IPS-NIHi11 (cell line): ENCODE measurements at regions not wholly inside any gene's neighbourhood (a gene's known extent, or its start where the extent isn't known, plus 50 kb on each side); places are given as distances from the start of the nearest gene placed in this dataset.
A peak's percentile ranks its signal among the peaks of the same experiment; 100 is the strongest.
"Not testable (repeated sequence)": the region's sequence is repeated elsewhere in the genome, so short reads cannot be mapped to it uniquely, and the experiment has no call there.

Source experiments
- DNase-seq: peaks from one replicate; pipeline ENCODE4 v3.0.0; 2012; ENCODE audit warnings: mixed read lengths, low spot score

DNA sequence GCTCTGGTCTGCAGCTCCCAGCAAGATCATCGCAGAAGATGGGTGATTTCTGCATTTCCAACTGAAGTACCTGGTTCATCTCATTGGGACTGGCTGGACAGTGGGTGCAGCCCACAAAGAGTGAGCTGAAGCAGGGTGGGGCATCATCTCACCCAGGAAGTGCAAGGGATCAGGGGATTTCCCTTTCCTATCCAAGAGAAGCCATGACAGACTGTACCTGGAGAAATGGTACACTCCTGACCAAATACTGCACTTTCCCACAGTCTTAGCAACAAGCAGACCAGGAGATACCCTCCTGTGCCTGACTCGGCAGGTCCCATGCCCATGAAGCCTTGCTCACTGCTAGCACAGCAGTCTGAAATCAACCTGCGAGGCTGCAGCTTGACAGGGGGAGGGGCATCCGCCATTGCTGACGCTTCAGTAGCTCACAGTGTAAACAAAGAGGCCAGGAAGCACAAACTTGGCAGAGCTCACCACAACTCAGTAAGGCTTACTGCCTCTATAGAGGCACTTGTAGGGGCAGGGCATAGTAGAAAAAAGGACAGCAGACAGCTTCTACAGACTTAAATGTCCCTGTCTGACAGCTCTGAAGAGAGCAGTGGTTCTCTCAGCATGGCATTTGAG is 60.5 kb downstream of the AREG start:
- DNase-seq, result not testable (repeated sequence)

DNA sequence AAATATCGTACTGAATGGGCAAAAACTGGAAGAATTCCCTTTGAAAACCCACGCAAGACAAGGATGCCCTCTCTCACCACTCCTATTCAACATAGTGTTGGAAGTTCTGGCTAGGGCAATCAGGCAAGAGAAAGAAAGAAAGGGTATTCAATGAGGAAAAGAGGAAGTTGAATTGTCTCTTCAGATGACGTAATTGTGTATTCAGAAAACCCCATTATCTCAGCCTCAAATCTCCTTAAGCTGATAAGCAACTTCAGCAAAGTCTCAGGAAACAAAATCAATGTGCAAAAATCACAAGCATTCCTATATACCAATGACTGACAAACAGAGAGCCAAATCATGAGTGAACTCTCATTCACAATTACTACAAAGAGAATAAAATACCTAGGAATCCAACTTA is 64.4 kb downstream of the AREG start:
- not testable (repeated sequence) for DNase-seq

DNA sequence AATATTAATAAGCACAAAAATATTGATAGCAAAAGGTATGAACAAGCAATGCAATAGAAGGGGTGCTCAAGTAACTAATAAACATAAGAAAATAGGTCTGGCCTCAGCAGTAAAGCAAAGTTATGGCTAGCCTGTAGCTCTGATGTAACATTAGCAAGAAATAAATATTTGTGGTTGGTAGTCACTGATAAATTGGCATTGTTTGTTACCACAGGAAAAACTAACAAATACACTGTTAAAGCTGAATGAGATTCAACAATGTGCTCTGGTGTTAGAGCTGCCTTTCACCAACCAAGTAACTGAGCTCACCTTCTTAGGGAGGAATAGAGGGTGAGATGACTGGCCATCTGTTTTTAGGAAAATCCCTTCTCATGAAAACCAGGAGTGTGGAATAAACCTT is 71.4 kb downstream of the AREG start:
- DNase-seq, result no peak

DNA sequence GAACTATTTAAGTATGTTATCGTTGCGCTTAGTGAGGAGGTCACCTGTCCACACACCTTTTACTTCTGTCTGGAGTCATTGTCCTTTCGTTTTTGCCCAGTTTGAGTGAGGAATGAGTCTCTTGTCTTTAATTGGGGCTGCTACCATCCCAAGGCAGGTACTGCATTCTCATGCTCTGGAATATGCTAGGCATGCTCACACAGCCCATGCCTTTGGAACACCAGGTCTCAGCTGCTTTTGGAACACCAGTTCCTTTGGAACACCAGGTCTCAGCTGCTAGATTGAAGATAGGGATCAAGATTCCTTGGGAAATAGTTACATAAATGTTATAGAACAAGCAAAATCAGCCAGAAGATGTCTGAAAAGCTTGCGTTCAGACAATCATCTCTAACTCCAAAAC is 73.1 kb downstream of the AREG start:
- DNase-seq, result no peak

DNA sequence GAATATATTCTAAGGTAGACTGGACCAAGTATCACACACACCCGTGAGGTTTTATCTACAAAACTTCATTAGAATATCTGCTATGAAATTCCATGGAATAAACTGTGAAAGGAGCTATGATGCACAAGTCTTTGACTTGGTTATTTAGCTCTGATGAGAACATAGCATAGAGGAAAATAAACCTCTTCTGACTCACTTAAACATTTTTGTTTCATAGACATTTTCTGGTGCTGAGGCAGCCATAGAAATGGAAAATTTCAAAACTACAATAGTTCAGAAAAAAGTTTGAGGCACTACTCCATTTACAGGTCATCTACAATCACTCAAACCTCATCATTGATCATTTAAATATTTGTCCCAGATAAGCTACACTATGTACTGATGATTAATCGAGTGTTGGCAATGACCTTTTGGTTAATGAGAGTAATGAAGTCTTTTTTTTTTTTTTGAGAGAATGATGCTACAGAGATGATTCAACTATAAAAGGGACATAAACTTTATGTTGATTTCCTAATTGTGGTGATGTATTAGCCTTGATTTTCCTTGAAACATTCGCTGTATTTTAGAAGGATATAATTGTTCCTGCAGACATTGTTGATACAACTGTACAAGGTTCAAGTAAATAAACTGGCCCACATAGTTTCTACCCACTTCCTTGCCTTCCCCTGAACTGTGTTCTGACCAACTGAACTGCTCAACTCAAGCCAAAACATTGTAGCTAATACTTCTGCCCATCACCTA is 77.5 kb downstream of the AREG start:
- DNase-seq, result no peak

DNA sequence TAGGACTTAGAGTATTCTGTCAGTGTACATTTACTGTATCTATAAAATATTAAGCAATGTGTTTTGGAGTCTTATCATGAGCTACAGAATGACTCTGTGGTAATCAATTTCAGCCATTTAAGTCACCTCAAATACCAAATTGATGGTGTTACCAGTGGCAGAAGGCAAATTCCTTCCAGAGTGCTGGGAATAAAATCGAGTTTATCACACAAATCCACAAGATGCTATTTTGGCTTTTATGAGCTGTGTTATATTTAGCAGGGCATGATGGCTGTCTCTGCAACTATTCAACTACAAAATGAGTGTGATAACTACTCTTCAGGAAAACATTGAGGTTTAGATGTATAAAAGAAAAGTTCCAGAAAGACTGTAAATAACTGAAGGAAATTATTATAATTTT is 78.2 kb downstream of the AREG start:
- no peak for DNase-seq

DNA sequence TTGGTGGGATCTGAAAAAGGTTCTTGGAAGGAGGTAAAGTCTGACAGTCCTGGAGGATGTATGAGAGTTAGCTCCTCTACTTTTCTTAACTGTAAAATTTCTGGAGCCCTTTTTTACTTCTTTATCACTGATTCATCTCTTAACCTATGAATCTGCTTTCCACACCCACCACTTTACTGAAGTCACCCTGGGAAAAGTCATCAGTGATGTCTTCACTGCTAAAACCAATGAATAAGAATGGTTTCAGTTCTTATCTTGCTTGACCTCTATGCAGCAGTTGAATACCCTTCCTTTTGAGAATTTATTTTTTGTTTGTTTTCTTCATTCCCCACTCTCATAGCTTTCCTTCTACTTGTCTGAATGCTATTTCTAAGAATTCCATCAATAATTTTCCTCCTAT is 80.0 kb downstream of the AREG start:
- DNase-seq, result no peak

DNA sequence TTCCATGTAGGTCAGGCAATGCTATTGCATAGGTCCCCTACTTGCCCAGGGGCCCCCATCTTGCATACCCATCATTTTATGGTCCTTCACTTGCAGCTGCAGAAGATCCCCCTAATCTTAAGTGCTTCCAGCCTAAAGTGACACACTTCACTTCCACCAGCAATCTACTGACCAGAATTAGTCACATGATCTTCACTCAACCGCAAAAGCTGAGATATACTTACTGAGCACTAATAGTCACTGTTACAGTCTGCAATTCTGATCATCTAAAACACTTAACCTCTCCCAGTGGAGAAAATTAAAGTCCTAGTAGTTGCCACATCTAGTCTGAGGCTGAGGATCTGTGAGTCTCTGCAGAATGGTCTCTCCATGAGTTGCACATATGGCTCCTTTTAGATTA is 82.1 kb downstream of the AREG start:
- no peak for DNase-seq

DNA sequence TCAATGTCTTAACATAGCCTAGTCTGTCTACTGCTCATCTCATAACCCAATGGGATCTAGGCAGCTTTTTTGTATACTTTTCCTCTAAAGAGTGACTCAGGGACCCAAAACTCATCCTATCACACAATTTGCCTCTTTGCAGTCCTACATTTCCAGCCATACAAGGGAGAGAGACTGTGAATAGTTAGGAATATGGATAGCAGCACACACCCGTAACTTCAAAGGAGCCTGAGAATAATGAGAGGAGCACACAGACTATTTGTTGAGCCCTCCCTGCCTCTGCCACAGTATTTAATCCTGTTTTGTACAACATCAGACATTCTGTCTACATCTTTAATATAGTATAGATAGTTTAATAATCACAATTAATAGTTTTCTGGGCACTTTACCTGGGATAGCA is 83.2 kb downstream of the AREG start:
- DNase-seq, result no peak

DNA sequence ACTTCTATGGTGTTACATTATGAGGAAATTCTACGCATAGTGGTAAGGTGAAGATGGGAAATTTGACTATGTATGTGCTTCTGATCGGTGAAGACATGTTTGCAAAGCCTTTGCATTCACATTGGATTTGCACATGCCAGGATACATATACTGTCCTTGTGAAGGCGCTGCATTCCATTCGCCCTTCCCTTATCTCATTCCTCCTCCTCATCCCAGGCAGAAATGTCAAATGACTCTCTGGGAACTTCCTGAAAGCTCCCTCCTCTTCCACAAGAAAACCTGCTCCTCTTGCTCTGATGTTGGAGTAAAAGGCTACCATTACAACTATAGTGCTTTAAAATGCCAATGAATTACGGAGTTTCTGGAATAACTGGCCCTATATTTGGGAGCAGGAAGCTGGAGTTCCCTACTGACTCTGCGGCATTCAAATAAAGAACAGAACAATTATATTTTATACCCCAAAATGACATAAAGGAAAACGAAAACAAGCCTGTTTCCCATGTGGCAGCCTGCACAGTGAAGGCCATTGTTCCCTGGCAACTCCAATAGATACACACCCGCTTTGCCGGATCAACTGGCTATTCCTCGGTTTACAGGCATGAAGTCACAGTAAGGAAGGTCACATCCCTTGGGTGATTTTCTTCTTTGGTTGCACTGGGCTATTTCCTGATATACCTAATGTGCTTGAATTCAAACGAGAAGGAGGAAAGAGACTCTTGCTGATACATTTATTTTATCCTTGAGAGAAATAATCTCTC is 84.5 kb downstream of the AREG start:
- no peak for DNase-seq

DNA sequence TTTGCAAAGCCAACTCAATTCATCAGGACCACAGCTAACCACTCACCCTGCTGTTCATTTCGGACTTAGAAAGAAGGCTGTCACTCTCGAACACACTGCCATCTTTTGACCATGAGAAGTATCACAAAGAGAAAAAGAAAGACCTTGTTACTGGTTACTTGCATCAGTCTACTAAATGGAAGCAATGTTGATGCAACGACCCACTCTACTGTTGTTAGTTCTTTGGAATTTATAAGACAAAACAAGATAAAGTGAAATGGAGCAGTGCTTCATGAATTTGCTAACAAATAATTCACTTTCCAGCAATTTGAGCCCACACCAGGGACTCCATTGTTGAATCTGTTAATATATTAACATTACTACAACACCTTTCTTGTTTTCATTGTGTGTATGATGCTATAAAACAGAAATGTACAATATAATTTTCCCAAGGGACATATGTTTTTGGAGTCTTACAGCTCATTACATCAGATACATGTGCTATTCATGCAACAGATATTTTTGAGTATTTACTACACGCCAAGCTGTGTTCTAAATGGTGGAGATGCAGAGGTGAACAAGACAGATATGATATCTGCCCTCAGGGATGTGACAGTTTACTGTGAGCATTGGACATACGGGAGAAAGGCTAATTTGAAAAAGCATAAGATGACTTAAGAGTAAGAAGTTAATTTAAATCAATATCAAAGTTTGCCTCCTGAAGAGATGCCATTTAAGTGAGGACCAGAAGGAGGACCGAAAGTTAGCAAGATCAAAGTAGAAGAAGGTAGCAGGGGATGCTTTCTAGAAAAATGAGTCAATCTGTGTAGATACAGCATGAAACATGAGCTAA is 87.2 kb downstream of the AREG start:
- DNase-seq, result peak; percentile 47

DNA sequence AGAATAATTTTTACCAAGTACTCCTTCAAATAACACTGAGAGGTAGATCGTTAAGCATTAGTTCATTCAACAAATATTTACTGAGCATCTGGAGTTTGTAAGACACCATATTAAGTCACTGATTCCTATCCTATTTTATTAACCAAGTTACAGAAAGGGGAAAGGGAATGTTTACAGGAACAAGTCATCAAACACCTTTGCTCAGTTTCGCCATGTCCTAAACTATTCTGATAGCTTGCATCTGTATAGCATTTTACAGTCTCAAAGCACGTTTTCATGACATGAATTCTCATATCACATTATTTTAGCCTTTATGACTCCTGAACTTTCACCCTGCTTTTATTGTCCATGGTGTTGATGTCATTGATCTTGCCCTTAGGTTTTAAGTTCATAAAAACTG is 89.2 kb downstream of the AREG start:
- DNase-seq, result no peak

DNA sequence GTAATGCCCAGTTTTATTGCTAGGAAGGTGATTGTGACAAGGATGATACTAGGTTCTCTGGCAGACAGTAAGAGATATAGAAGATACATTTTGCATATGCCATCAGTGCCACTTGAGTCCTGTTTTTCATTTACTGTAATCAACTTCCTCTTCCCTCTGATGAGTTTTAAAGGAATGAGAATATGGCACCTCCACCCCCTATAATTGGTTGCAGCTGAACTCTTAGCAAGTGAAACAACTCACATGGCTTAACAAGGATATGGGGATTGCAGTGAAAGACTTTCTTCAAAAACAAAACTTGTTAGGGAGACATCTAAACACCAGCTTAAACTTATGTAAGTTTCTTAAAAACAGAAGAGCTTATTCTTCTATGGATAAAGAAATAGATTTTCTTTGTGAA is 90.0 kb downstream of the AREG start:
- no peak for DNase-seq

DNA sequence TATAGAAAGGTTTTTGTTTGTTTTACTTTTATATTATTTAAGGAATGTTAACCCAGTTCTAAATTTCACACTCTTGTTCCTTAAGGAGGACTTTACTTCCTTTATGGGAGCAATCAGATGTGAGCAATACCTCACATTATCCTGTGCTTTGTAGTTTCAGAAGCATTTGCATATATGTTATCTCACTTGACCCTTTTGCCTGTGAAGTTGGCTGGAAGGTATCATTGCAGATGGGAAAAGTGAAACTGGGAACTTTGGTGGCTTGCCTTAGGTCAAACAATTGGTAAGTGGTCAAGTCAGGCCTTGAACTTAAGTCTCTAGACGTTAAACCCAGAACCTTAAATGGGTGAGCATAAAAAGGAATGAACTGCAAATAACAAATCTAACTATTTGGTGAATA is 90.6 kb downstream of the AREG start:
- DNase-seq, result no peak

DNA sequence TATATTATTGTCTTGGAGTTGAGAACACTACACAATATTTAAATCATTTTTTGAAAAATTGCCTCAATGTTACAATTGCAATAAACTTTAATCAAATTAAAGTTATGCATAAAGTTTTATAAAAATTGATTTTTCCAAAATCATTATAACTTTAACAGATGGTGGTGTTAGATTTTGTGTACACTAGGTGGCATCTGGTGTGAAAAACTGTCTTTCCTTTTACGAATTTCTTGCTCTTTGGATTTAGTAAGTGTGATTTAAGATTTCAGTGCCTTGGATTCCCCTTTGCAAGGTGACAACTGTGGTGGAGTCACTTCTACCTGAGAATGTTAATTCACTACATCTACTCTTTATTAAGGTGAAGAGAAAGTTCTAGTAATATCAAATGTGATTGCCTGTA is 91.6 kb downstream of the AREG start:
- DNase-seq, result no peak

DNA sequence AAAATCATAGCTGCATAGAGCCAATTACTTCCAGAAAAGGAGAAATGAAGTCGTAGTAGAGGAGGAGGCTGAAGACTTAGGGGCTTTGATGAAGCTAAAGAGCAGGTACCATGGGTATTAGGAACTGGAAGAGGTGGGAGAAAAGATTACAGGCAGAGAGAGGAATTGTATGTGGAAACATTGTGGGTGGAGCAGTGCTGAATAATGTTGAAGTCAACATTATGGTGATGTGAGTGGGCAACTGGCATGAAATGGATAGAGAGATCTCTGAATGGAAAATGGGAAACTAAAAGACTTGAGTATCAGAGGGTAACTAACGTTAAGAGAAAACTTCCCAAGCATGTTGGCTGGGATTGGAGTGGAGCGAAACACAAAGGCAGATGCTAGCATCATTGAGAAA is 92.5 kb downstream of the AREG start:
- DNase-seq, result no peak

DNA sequence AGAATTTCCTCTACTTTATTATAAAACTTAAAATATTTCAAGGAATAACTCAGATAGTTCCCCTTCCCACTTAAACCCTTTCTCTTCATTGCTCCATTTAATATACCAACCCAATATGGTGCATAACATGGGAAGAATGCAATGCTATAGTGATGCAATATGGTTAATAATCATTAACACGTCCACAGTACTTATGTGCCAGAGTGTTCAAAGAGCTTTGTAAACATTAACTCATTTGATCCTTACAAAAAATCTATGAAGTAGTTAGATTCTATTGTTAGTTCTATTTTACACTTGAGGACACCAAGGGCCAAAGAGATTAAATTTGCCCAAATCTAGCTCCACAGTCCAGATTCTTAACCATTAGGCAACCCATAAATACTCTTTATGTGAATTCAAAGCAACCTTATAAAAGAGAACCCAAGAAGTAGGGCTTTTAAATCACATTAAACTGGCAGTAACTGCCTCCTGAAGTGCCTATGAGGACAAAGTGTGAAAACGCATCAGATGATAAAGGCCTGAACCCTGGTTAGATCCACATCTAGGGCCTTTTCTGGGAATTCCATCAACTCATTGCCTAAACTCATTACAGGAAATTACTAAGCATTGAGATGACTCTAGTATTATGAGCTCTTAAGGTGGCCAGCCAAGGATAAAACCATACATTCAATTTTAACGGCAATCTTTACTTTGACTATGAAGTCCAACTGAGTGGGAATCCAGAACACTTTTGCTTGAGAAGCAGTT is 94.3 kb downstream of the AREG start:
- DNase-seq, result no peak

DNA sequence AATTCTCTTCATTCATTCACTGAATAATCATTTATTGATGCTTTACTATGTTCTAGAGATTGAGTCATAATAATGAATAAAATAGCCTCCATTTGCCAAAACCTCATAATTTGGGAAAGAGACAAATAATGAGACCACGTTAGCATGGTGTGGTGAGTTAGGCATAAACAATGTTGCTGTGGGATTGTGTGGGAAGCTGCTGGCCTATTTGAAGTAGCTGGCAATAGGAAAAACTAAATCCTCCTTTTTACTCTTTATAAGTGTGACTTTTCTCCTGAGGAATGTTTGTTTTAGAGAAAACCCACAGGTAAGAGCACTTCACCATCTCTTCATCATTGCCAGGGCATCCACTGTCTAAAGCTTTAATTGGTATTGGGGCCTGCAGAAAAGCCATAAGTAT is 95.3 kb downstream of the AREG start:
- DNase-seq, result no peak

DNA sequence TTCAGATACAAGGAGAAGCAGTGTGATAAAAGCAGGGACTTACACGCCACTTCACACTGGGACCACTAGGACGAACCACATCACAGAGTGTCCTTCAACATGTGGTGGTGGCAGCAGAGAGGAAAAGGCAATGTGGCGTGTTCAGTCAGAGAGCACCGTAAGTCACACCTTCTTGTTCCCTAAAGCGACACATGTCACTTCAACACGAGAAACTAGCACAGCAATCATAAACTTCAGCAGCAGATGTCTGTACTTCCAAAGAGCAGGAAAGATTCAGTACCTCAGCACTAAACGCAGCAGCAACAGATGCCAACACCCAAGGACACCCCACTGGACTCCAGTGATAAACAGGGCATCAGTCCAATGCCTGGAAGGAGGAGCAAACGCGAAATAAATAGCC is 96.7 kb downstream of the AREG start:
- no peak for DNase-seq

DNA sequence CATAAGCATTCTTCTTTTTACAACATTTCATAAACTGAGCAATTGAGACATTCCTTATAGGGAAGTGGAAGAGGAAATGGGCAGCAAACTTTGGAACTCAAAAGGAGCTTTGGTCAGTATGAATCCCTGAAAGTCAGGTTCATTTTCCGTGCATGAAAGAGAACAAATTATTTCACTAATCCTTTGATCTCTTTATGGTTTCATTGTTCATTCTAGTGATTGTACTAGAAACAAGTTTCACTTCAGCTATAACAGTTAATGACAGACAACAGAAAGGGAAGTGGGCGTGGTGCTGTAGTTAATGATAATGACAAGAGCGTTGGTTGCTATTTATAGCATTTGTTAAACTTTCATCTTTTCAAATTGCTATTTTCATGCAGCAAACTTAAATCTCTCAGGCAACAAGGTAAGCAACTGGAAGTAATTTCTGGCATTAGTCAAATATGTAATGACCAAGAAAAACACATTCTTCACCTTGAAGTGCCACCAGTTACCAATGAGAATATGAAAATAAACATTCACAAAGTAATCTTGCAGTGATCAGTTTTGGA is 98.4 kb downstream of the AREG start:
- DNase-seq, result no peak

DNA sequence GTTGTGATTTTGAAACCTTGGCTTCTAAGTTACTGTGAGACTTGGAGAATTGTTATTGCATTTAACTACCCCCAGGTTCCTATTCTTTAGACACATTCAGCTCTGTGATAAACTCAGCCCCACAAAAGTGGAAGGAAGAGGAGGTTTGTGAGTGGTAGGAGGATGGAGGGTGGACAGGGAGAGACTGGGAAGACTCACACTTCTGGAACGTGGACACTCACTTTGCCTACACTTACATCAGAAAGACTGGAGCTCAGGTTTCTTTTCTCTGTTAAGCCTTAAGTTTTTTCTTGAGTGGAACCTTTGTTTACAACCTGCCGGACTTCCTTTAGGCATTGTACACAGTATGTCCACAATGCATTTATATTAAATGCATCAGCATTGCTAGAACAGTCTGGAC is 99.0 kb downstream of the AREG start:
- DNase-seq, result no peak
